A172 (cell line): ENCODE measurements at regions not wholly inside any gene's neighbourhood (a gene's known extent, or its start where the extent isn't known, plus 50 kb on each side); places are given as distances from the start of the nearest gene placed in this dataset.
"Not testable (repeated sequence)": the region's sequence is repeated elsewhere in the genome, so short reads cannot be mapped to it uniquely, and the experiment has no call there.

Source experiments
- DNase-seq: peaks from one replicate; pipeline ENCODE4 v3.0.0-alpha.2; 2015; ENCODE audit warnings: low spot score

- DNase-seq: no peak
These were observed 352.4 kb downstream of the SPRY2 start for GRCh38 chr13:79988573-79988972.

- no peak for DNase-seq
These were observed 353.2 kb downstream of the SPRY2 start for GRCh38 chr13:79987761-79988160.

DNA sequence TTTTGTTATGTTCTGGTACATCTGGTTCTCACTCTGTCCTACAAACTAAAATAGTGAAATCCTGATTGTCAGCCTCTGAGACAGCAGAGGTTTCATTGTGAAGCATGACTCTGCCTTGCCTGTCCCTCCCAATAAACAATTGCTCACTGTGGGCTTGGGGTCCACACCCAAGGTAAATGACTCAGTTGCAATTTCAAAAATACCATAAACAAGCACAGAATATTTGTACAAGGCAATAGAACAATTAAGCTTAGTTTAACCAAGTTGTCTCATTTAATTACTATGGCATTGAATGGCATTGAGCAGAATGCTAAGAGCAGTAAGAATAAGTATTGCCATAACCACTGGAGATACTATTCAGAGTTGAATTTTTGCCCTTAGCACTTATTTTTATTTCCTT, 353.6 kb downstream of the SPRY2 start:
- DNase-seq: no peak

DNA sequence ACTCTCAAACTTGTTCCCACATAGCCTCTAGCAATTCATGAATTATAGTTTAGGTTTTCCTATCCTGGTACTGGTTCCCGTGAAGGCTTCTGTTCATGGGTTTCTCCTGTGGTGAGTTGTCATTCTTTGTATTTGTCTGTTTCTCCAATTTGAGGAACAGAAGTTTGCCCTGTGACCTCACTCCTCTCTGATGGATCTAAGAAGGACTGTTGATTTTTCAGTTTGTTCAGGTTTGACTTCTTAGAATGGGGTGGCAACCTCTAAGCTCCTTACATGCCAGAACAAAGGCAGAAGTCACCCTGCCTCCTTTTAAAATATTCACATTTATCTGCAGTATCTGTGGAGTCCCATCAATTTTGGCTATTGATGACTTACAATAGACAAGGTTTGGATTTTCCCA, 354.0 kb downstream of the SPRY2 start:
- DNase-seq: no peak

- DNase-seq: not testable (repeated sequence)
These were observed 365.8 kb downstream of the SPRY2 start for GRCh38 chr13:79974935-79975650.

DNA sequence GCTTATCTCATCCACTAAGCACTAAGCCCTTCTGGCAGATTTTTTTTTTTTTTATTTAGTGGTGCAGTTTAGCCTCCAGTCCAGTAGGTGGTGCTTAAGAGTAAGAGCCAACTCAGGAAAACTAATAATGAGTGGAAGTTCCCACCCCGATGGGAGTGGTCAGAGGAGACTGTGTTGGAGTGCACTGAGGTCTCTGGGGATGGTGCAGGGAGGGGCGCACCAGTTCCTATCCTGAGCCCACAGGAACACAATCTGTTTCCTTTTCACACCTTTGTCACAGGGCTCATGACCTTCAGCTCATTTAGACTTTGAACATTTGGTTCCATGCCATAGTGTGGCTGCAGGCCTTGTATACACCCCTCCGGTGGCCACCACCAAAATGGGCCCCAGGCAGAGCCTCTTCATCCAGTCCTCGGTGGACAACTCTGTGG, 367.4 kb downstream of the SPRY2 start:
- peak; percentile 39 for DNase-seq

DNA sequence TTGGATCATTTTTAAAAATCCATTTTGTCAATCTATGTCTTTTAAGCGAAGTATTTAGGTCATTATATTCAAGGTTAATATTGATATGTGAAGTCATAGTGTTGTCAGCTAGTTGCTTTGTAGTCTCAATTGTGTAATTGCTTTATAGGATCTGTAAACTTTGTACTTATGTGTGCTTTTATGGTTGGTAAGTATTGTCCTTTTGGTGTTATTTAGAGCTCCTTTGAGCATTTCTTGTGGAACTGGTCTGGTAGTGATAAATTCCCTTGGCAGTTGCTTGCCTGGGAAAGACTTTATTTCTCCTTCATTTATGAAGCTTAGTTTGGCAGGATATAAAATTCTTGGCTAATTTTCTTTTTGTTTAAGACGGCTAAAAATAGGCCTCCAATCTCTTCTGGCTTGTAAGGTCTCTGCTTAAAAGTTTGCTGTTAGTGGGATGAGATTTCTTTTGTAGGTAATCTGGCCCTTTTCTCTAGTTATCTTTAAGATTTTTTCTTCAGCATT, 368.8 kb downstream of the SPRY2 start:
- DNase-seq: no peak

DNA sequence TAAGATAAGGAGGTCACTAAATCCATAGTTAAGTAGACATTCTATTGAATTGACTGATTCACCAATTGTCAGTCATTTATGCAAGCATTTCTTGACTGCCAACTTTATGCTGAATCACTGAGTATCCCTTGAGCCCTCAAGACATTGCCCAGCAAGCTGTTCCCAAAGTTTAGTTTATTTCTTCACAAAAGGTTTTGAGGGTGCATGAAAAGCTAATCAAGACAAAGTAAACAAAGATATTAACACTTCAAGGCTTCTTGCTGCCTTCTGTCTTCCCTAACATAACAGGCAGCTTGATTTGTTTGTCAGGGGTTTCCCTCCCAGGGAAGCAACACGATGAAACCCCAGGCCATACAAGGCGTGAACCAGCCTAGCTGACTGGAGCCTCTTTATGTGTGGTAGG, 374.4 kb downstream of the SPRY2 start:
- DNase-seq: no peak

DNA sequence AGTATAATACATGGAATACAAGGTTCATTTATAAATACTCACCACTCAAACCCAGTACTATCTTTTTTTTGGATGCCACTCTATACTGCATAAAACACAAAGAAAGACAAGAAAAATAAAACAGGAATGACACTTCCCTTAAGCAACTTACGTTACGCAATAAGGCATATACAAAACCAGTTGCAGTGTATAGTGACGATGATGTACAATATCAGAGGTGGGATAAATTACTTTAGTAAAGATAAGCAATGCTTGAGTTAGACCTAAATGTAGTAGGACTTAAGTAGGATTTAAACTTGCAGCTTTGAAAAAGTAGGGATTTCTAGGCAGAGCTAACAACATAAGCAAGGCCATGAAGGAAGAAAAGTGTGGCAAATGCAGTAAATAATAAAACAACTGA, 374.9 kb downstream of the SPRY2 start:
- DNase-seq: no peak

- no peak for DNase-seq
These were observed 394.4 kb downstream of the SPRY2 start for GRCh38 chr13:79946556-79946955.

- no peak for DNase-seq
These were observed 397.4 kb downstream of the SPRY2 start for GRCh38 chr13:79943346-79944023.

- no peak for DNase-seq
These were observed 399.2 kb downstream of the SPRY2 start for GRCh38 chr13:79941752-79942151.

DNA sequence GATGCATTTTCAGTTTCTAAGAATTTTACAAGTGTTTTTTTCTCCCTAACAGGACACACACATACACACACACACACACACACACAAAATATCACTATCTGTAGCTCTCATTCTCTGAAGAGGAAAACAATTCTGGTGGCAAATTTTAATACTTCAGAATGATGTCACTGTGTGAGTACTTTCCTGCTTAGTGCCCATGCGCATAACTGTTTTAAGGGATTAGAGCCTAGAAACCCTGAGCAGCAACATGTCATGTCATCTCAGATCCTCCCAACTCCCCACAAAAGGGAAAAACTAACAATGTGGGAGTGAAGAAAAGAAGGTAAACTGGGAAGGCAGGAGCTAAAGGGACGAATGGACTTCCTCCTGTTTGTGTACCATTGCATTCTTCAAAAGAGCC, 401.2 kb downstream of the SPRY2 start:
- no peak for DNase-seq

- DNase-seq: no peak
These were observed 403.1 kb downstream of the SPRY2 start for GRCh38 chr13:79937771-79938216.

DNA sequence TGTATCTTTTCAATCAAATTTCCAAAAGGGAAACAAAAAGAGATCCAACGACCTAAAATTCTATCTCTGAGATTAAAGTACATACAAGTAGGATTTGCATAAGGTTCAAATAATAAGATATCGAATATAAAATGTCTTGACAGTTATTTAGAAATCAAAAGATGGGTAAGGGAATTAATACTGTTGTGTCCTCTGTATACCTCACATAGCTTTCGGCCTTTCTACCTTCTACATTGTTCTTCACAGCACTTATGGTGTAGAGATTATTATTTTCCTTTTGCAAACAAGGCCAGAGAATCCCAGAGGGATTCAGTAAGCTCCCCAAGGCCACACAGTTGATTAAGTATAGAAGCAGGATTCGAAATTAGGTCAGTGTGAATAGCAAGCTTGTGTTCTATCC, 403.6 kb downstream of the SPRY2 start:
- DNase-seq: no peak

- peak; percentile 99 for DNase-seq
These were observed 404.4 kb downstream of the SPRY2 start for GRCh38 chr13:79936368-79937136.

- no peak for DNase-seq
These were observed 405.8 kb downstream of the SPRY2 start for GRCh38 chr13:79935121-79935520.

DNA sequence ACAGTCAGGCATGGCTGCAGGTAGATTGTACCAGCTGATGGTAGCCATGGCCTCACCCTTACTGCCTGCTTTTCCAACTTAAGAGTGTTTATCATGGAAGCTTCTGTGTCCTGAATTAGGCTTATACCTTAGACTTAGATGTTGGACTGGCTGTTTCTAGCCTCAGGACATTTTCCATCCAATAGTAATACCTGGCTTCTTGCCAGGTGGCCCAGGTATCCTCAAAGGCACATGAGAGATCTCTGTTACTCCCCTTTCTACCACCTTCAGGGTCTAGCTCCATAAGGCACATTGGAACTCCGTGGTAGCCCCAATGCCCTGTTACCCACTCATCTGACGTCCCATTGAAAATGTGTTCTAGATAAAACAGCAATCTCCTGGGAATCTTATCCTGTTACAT, 407.5 kb downstream of the SPRY2 start:
- no peak for DNase-seq

GRCh38 chr13:79932556-79932955, 408.4 kb downstream of the SPRY2 start:
- DNase-seq: no peak

GRCh38 chr13:79923973-79924556, 416.9 kb downstream of the SPRY2 start:
- not testable (repeated sequence) for DNase-seq

DNA sequence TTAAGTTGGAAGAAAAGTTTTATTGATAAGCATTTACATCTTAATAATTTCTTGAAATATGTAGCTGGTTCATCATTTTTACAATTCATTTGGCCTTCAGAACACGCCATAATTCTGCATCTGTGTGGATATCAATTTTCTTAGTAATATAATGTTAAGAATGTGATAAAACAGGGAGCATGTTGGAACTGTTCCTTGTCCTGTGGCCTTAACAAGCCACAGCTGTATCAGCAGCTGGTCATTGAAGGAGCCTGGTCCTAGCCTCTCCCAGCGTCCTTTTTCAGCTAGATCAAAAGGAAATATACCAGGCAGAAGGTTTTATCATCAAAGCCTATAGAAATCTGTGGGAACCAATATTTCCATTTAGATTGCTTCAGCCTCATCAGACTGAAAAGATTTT, 421.8 kb downstream of the SPRY2 start:
- no peak for DNase-seq

GRCh38 chr13:79918620-79919019, 422.3 kb downstream of the SPRY2 start:
- DNase-seq: no peak
